PC-3 (cell line): ENCODE measurements at regions not wholly inside any gene's neighbourhood (a gene's known extent, or its start where the extent isn't known, plus 50 kb on each side); places are given as distances from the start of the nearest gene placed in this dataset.

Experiments used
- CTCF ChIP-seq: fragments of 300-600 bp; sonication (generic); conservative IDR thresholded peaks from 2 replicates; pipeline ENCODE4 v1.5.1; 2017; ENCODE audit warnings: antibody characterized with exemption, low read depth, mild to moderate bottlenecking, low read length
- EZH2 ChIP-seq: fragments of 300-600 bp; sonication (generic); IDR thresholded peaks from one replicate; pipeline ENCODE4 v1.6.1; 2017; ENCODE audit warnings: antibody characterized with exemption, mild to moderate bottlenecking, low read length; ENCODE audit not compliant: unreplicated experiment

DNA sequence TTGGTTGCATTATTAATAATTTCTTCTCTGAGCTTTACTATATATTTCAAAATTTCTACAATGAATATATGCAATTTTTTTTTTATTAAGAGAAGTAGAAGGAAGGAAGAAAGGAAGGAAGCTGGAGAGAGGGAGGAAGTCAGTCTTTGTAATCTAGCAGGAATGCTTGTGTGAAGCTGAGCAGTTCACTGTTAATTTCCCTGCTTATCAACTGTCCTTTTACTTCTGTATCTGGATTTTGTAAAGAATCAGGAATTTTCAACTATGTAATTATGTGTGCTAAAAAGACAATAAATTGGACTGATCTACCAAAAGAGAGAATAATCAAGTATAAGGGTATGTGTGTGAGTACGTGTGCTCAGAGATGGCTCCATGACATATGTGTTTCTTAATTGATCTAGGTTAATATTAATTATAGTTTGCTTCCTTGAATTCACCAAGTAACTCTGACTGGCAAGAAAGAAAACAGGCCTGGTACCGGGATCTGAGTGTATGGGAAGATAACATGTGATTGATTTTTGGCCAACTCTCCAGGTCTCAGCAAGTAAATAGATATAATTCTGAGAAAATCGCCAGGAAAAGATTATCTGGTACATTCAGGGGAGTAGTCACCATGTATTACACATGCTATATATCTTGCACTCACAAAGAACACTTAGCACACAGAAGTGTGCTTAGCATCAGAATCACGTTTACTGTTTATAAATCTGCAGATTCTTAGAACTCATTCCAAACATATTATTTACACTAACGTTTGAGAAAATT, 1758.8 kb upstream of the WWC1 start:
- TF ChIP-seq CTCF (no peak), EZH2 (no peak)
